ENCODE measurements at regions not wholly inside any gene's neighbourhood (a gene's known extent, or its start where the extent isn't known, plus 50 kb on each side); places are given as distances from the start of the nearest gene placed in this dataset.

- TF ChIP-seq ZNF8 (CRISPR knock-in tag; IDR thresholded peaks at IDR 0.05), result no peak
- no peak for TF ChIP-seq CREB5 (CRISPR knock-in tag; IDR thresholded peaks at IDR 0.05; ENCODE audit: low read depth)
- no peak for TF ChIP-seq TOX (CRISPR knock-in tag; IDR thresholded peaks at IDR 0.05; ENCODE audit: borderline replicate concordance)
- no peak for TF ChIP-seq ZNF70 (CRISPR knock-in tag; IDR thresholded peaks at IDR 0.05)
- no peak for TF ChIP-seq ZNF565 (CRISPR knock-in tag; conservative IDR thresholded peaks at IDR 0.05; ENCODE audit: low read depth)
- TF ChIP-seq OSR1 (CRISPR knock-in tag; IDR thresholded peaks at IDR 0.05), result no peak
These were observed 477.5 kb upstream of the SPHKAP start for GRCh38 chr2:228658998-228659397.

Measured in SK-N-SH treated with all-trans-retinoic acid at 6 μM for 48 hours (cell line).